HepG2 (cell line): ENCODE measurements at regions not wholly inside any gene's neighbourhood (a gene's known extent, or its start where the extent isn't known, plus 50 kb on each side); places are given as distances from the start of the nearest gene placed in this dataset.

Source experiments
- ATAC-seq: fragments of 200-7000 bp; cut with Tn5 transposase; 3 replicates; pipeline ENCODE4 v1.9.1; 2020; ENCODE audit warnings: mild to moderate bottlenecking, moderate library complexity
- BruUV-seq: library from RNA; stranded (reverse); fragments of 400-500 nt; replicated peaks from 2 replicates; lab custom pipeline; 2021; lab: Mats Ljungman, UMichigan
- CTCF ChIA-PET: fragments of 300-600 bp; formaldehyde crosslinking; extraction: SDS; loops from one replicate; lab custom pipeline; 2021; ENCODE audit warnings: low total read pairs, inconsistent platforms, low intra/inter-chr PET ratio; lab: Yijun Ruan, JAX
- POLR2A ChIA-PET: fragments of 350-600 bp; sonication (Branson Sonifier 250); formaldehyde crosslinking; loops from one replicate; lab custom pipeline; 2020; ENCODE audit warnings: antibody characterized with exemption, inconsistent platforms; lab: Yijun Ruan, JAX
- DNase-seq: peaks from one replicate; pipeline ENCODE4 v3.0.0-alpha.2; 2015; ENCODE audit warnings: low spot score
- FAIRE-seq: peaks from 3 replicates; lab custom pipeline; 2011; peaks lifted over from hg19 to GRCh38; lab: Jason Lieb, UNC
- H2AFZ ChIP-seq: one replicate; pipeline ENCODE4 v1.6.1; 2011; ENCODE audit warnings: low read length, inconsistent platforms
- H3K27ac ChIP-seq: fragments of 300-600 bp; 3 replicates; pipeline ENCODE4 v1.8.0; 2011; ENCODE audit warnings: mixed run types, mild to moderate bottlenecking, mixed read lengths, low read length, inconsistent platforms; ENCODE audit not compliant: insufficient read depth; ENCODE audit errors: extremely low read length
- H3K27me3 ChIP-seq, 2 experiments: fragments of 200-600 bp in 1 of 2; 2 replicates in 1 of 2; 3 replicates in 1 of 2; pipeline versions ENCODE4 v1.6.0 to v1.8.0; 2011; ENCODE audit warnings: low read length in 2 of 2, mild to moderate bottlenecking in 2 of 2, moderate library complexity in 2 of 2, inconsistent platforms in 1 of 2; ENCODE audit not compliant: insufficient read depth in 2 of 2, control insufficient read depth in 1 of 2
- H3K36me3 ChIP-seq, 2 experiments: fragments of 200-600 bp in 1 of 2; replicated peaks in 1 of 2; 2 replicates in 1 of 2; 3 replicates in 1 of 2; pipeline versions ENCODE4 v1.5.1 to v1.8.0; 2011; ENCODE audit warnings: low read length in 2 of 2, inconsistent platforms in 1 of 2; ENCODE audit not compliant: insufficient read depth in 2 of 2, control insufficient read depth in 1 of 2
- H3K4me1 ChIP-seq: 2 replicates; pipeline ENCODE4 v1.5.1; 2012; ENCODE audit warnings: low read length, inconsistent platforms; ENCODE audit not compliant: insufficient read depth
- H3K4me2 ChIP-seq: 2 replicates; pipeline ENCODE4 v1.6.0; 2011; ENCODE audit warnings: low read depth, low read length, inconsistent platforms
- H3K4me3 ChIP-seq, 3 experiments: fragments of 200-600 bp in 1 of 3; sonication (generic), shearing (Covaris generic) in 1 of 3; replicated peaks in 1 of 3; 2 replicates each; pipeline ENCODE4 v1.5.1; 2011 to 2016; ENCODE audit warnings: low read length in 3 of 3, inconsistent platforms in 2 of 3, low read depth in 2 of 3, mild to moderate bottlenecking in 2 of 3, control low read depth in 1 of 3, mixed read lengths in 1 of 3; ENCODE audit not compliant: insufficient read depth in 1 of 3
- H3K79me2 ChIP-seq: one replicate; pipeline ENCODE4 v1.6.1; 2011; ENCODE audit warnings: low read length, inconsistent platforms; ENCODE audit not compliant: insufficient read depth
- H3K9ac ChIP-seq: 2 replicates; pipeline ENCODE4 v1.6.0; 2011; ENCODE audit warnings: mild to moderate bottlenecking, low read depth, low read length, inconsistent platforms; ENCODE audit not compliant: insufficient read depth
- H3K9me3 ChIP-seq: 2 replicates; pipeline ENCODE4 v1.5.1; 2012; ENCODE audit warnings: mild to moderate bottlenecking, low read length
- H4K20me1 ChIP-seq: 2 replicates; pipeline ENCODE4 v1.6.0; 2011; ENCODE audit warnings: inconsistent platforms, mild to moderate bottlenecking, low read length, moderate library complexity; ENCODE audit not compliant: insufficient read depth
- E2F1 ChIP-seq: sonication (generic); formaldehyde crosslinking; IDR thresholded peaks from 2 replicates; pipeline ENCODE4 v1.5.0; 2020; ENCODE audit warnings: missing genetic modification reagents
- ISL2 ChIP-seq: sonication (generic); formaldehyde crosslinking; IDR thresholded peaks from 2 replicates; pipeline ENCODE4 v1.5.0; 2020; ENCODE audit warnings: missing genetic modification reagents
- KLF13 ChIP-seq: sonication (generic); formaldehyde crosslinking; IDR thresholded peaks from 2 replicates; pipeline ENCODE4 v1.4.0; 2020; ENCODE audit warnings: mild to moderate bottlenecking, missing genetic modification reagents
- PLRG1 ChIP-seq: fragments of 450-650 bp; conservative IDR thresholded peaks from 2 replicates; pipeline ENCODE4 v1.6.1; 2016
- SP4 ChIP-seq: sonication (generic); formaldehyde crosslinking; IDR thresholded peaks from 2 replicates; pipeline ENCODE4 v1.8.1; 2023; ENCODE audit warnings: mild to moderate bottlenecking, missing genetic modification reagents
- TEAD2 ChIP-seq: sonication (generic); formaldehyde crosslinking; IDR thresholded peaks from 2 replicates; pipeline ENCODE4 v1.9.0; 2021; ENCODE audit warnings: missing genetic modification reagents
- ZMAT5 ChIP-seq: sonication (generic); formaldehyde crosslinking; IDR thresholded peaks from 2 replicates; pipeline ENCODE4 v1.5.0; 2020; ENCODE audit warnings: mild to moderate bottlenecking, low read depth, missing genetic modification reagents, borderline replicate concordance
- ZNF24 ChIP-seq: fragments of 450-650 bp; IDR thresholded peaks from 2 replicates; pipeline ENCODE4 v1.6.1; 2017; ENCODE audit warnings: antibody characterized with exemption, mild to moderate bottlenecking
- ZNF251 ChIP-seq: sonication (generic); formaldehyde crosslinking; IDR thresholded peaks from 2 replicates; pipeline ENCODE4 v1.9.0; 2021; ENCODE audit warnings: mild to moderate bottlenecking, missing genetic modification reagents
- ZNF296 ChIP-seq: sonication (generic); formaldehyde crosslinking; conservative IDR thresholded peaks from 2 replicates; pipeline ENCODE4 v1.5.0; 2020; ENCODE audit warnings: mild to moderate bottlenecking, missing genetic modification reagents
- ZNF317 ChIP-seq: sonication (generic); formaldehyde crosslinking; IDR thresholded peaks from 2 replicates; pipeline ENCODE4 v1.5.0; 2020; ENCODE audit warnings: mild to moderate bottlenecking, missing genetic modification reagents
- ZNF382 ChIP-seq: sonication (generic); formaldehyde crosslinking; IDR thresholded peaks from 2 replicates; pipeline ENCODE4 v1.5.0; 2020; ENCODE audit warnings: missing genetic modification reagents, mild to moderate bottlenecking, borderline replicate concordance
- ZNF550 ChIP-seq: sonication (generic); formaldehyde crosslinking; IDR thresholded peaks from 2 replicates; pipeline ENCODE4 v1.4.0; 2020; ENCODE audit warnings: mild to moderate bottlenecking, missing genetic modification reagents, borderline replicate concordance
- ZNF883 ChIP-seq: sonication (generic); formaldehyde crosslinking; IDR thresholded peaks from 2 replicates; pipeline ENCODE4 v1.5.1; 2020; ENCODE audit warnings: mild to moderate bottlenecking, missing genetic modification reagents; ENCODE audit errors: not compliant biosample characterization
- WGBS: methylation state at CpG from one replicate; pipeline ENCODE4 v1.1.6; 2017; ENCODE audit warnings: low lambda C conversion rate; 5-methylcytosine and 5-hydroxymethylcytosine counted together
- in situ Hi-C: cut with HindIII; loops from 2 replicates; pipeline ENCODE4 v1.10.0; 2017; ENCODE audit warnings: low pct_unique_long_range_greater_than_20kb; ENCODE audit not compliant: extremely low pct_ligation_motif_present
- intact Hi-C: fragments of 100-400 bp; cut with micrococcal nuclease; formaldehyde crosslinking; loops from one replicate; pipeline ENCODE4 v1.10.0; 2022; ENCODE audit not compliant: unreplicated experiment
- TF ChIP-seq, protein P1 (sequence below): sonication (generic); formaldehyde crosslinking; IDR thresholded peaks from 2 replicates; pipeline ENCODE4 v1.5.0; 2020; ENCODE audit warnings: missing genetic modification reagents
- TF ChIP-seq, protein P2 (sequence below): sonication (generic); formaldehyde crosslinking; IDR thresholded peaks from 2 replicates; pipeline ENCODE4 v1.5.0; 2020; ENCODE audit warnings: mild to moderate bottlenecking, missing genetic modification reagents, borderline replicate concordance

- Histone ChIP-seq H3K4me3 (no peak overlapping the region), H3K4me2 (no peak overlapping the region), H3K27ac (no peak overlapping the region), H4K20me1 (no peaks in the 10 kb centered on the region), H3K9me3 (peaks cover 7% of the 10 kb centered on the region), H3K79me2 (no peaks in the 10 kb centered on the region), H3K36me3 (no peaks in the 10 kb centered on the region), H3K27me3 (no peaks in the 10 kb centered on the region), H3K9ac (no peak overlapping the region), H2AFZ (no peak overlapping the region), H3K4me1 (peaks cover 16% of the 10 kb centered on the region)
- CTCF ChIA-PET, result no interaction called here
- POLR2A ChIA-PET, result no interaction called here
- FAIRE-seq (no peak), DNase-seq (peak; percentile 2), ATAC-seq (no peak)
- no TSS peak for BruUV-seq
- intact Hi-C loops (no loop called here), in situ Hi-C loops (no loop called here)
- WGBS, result 1% methylated on average over 2 of the region's 2 CpGs
- TF ChIP-seq ZMAT5 (CRISPR knock-in tag) (no peak), PLRG1 (no peak), ISL2 (CRISPR knock-in tag) (no peak), ZNF382 (CRISPR knock-in tag) (no peak), E2F1 (no peak), KLF13 (CRISPR knock-in tag) (no peak), ZNF317 (CRISPR knock-in tag) (no peak), ZNF883 (CRISPR knock-in tag) (no peak), ZNF550 (CRISPR knock-in tag) (no peak), ZNF24 (no peak), SP4 (CRISPR knock-in tag) (no peak), ZNF296 (CRISPR knock-in tag) (no peak), ZNF251 (CRISPR knock-in tag) (no peak), TEAD2 (no peak)
- TF ChIP-seq, protein P1, sequence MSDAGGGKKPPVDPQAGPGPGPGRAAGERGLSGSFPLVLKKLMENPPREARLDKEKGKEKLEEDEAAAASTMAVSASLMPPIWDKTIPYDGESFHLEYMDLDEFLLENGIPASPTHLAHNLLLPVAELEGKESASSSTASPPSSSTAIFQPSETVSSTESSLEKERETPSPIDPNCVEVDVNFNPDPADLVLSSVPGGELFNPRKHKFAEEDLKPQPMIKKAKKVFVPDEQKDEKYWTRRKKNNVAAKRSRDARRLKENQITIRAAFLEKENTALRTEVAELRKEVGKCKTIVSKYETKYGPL (CRISPR knock-in tag), result no peak
- TF ChIP-seq, protein P2, sequence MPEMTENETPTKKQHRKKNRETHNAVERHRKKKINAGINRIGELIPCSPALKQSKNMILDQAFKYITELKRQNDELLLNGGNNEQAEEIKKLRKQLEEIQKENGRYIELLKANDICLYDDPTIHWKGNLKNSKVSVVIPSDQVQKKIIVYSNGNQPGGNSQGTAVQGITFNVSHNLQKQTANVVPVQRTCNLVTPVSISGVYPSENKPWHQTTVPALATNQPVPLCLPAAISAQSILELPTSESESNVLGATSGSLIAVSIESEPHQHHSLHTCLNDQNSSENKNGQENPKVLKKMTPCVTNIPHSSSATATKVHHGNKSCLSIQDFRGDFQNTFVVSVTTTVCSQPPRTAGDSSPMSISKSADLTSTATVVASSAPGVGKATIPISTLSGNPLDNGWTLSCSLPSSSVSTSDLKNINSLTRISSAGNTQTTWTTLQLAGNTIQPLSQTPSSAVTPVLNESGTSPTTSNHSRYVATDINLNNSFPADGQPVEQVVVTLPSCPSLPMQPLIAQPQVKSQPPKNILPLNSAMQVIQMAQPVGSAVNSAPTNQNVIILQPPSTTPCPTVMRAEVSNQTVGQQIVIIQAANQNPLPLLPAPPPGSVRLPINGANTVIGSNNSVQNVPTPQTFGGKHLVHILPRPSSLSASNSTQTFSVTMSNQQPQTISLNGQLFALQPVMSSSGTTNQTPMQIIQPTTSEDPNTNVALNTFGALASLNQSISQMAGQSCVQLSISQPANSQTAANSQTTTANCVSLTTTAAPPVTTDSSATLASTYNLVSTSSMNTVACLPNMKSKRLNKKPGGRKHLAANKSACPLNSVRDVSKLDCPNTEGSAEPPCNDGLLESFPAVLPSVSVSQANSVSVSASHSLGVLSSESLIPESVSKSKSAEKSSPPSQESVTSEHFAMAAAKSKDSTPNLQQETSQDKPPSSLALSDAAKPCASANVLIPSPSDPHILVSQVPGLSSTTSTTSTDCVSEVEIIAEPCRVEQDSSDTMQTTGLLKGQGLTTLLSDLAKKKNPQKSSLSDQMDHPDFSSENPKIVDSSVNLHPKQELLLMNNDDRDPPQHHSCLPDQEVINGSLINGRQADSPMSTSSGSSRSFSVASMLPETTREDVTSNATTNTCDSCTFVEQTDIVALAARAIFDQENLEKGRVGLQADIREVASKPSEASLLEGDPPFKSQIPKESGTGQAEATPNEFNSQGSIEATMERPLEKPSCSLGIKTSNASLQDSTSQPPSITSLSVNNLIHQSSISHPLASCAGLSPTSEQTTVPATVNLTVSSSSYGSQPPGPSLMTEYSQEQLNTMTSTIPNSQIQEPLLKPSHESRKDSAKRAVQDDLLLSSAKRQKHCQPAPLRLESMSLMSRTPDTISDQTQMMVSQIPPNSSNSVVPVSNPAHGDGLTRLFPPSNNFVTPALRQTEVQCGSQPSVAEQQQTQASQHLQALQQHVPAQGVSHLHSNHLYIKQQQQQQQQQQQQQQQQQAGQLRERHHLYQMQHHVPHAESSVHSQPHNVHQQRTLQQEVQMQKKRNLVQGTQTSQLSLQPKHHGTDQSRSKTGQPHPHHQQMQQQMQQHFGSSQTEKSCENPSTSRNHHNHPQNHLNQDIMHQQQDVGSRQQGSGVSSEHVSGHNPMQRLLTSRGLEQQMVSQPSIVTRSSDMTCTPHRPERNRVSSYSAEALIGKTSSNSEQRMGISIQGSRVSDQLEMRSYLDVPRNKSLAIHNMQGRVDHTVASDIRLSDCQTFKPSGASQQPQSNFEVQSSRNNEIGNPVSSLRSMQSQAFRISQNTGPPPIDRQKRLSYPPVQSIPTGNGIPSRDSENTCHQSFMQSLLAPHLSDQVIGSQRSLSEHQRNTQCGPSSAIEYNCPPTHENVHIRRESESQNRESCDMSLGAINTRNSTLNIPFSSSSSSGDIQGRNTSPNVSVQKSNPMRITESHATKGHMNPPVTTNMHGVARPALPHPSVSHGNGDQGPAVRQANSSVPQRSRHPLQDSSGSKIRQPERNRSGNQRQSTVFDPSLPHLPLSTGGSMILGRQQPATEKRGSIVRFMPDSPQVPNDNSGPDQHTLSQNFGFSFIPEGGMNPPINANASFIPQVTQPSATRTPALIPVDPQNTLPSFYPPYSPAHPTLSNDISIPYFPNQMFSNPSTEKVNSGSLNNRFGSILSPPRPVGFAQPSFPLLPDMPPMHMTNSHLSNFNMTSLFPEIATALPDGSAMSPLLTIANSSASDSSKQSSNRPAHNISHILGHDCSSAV (CRISPR knock-in tag), result no peak
Observed at GRCh38 chr10:108597657-108598319, 1325.5 kb downstream of the XPNPEP1 start.
